Choroid plexus epithelial cell (primary cell): ENCODE measurements at regions not wholly inside any gene's neighbourhood (a gene's known extent, or its start where the extent isn't known, plus 50 kb on each side); places are given as distances from the start of the nearest gene placed in this dataset.
"Not testable (repeated sequence)": the region's sequence is repeated elsewhere in the genome, so short reads cannot be mapped to it uniquely, and the experiment has no call there.

ENCODE experiments used
- DNase-seq: peaks from one replicate; pipeline ENCODE4 v3.0.0-alpha.2; 2010; ENCODE audit warnings: low read depth
- H3K4me3 ChIP-seq: 2 replicates; pipeline ENCODE4 v1.5.1; 2011; ENCODE audit warnings: low read depth, mild to moderate bottlenecking, control low read depth, low read length, moderate library complexity
- CTCF ChIP-seq: conservative IDR thresholded peaks from 2 replicates; pipeline ENCODE4 v1.5.1; 2011; ENCODE audit warnings: low read depth, mild to moderate bottlenecking, control low read depth, inconsistent platforms, low read length, moderate library complexity

GRCh38 chr4:146112389-146112788 is 63.1 kb upstream of the LSM6 start:
- H3K4me3 ChIP-seq = no peak overlapping the region
- no peak for DNase-seq
- TF ChIP-seq CTCF = no peak

- DNase-seq = no peak
- no peak for TF ChIP-seq CTCF
- H3K4me3 ChIP-seq = no peak overlapping the region
Measured at GRCh38 chr4:146110871-146111485, 64.5 kb upstream of the LSM6 start.

GRCh38 chr4:146108756-146109155 is 66.8 kb upstream of the LSM6 start:
- DNase-seq = no peak
- no peak for TF ChIP-seq CTCF
- H3K4me3 ChIP-seq = no peak overlapping the region

GRCh38 chr4:146107587-146108240 is 67.8 kb upstream of the LSM6 start:
- no peak for DNase-seq
- no peak for TF ChIP-seq CTCF
- no peak overlapping the region for H3K4me3 ChIP-seq

GRCh38 chr4:146105464-146105863 is 70.1 kb upstream of the LSM6 start:
- no peak overlapping the region for H3K4me3 ChIP-seq
- TF ChIP-seq CTCF = no peak
- DNase-seq = no peak

GRCh38 chr4:146104541-146104940 is 71.0 kb upstream of the LSM6 start:
- no peak for TF ChIP-seq CTCF
- H3K4me3 ChIP-seq = no peak overlapping the region
- DNase-seq = no peak

GRCh38 chr4:146104052-146104451 is 71.5 kb upstream of the LSM6 start:
- DNase-seq = not testable (repeated sequence)

More at GRCh38 chr4:146104052-146104451, 71.5 kb upstream of the LSM6 start:
- not testable (repeated sequence) for H3K4me3 ChIP-seq
